ENCODE measurements at regions not wholly inside any gene's neighbourhood (a gene's known extent, or its start where the extent isn't known, plus 50 kb on each side); places are given as distances from the start of the nearest gene placed in this dataset.
"Not testable (repeated sequence)": the region's sequence is repeated elsewhere in the genome, so short reads cannot be mapped to it uniquely, and the experiment has no call there.

DNA sequence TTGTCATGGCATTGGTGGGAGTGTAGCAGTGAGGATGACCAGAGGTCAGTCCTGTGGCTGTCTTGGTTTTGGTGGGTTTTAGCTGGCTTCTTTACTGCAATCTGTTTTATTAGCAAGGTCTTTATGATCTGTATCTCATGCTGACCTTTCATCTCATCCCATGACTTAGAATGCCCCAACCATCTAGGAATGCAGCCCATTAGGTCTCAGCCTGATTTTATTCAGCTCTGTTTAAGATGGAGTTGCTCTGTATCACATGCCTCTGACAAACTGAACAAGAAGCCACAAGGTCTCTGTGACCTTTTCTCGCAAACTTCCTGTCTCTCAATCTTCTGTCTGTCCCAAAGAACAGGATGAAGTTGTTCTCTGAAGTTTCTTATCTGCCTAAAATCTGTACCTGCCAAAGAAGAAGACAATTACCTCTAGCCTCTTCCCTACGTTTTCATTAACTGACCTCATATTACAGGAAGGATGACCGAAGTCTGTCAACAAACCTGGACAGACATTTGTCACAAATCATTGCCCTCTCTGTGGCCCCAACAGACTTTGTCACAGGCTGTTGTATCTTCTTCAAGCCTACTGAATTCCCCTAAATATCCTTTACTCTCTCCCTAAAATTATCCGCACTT, 284.2 kb upstream of the SEMA6A start:
- H3K4me3 ChIP-seq (ENCODE audit: low read depth, low read length) = no peak overlapping the region
- DNase-seq (ENCODE audit: low read depth) = no peak
- no peak for TF ChIP-seq CTCF (conservative IDR thresholded peaks at IDR 0.05; ENCODE audit: low read depth, low read length)

- not testable (repeated sequence) for DNase-seq (ENCODE audit: low read depth); H3K4me3 ChIP-seq (ENCODE audit: low read depth, low read length)
Observed at GRCh38 chr5:116858020-116858419, 283.4 kb upstream of the SEMA6A start.

GRCh38 chr5:116856271-116856670, 281.6 kb upstream of the SEMA6A start:
- DNase-seq (ENCODE audit: low read depth) = no peak
- no peak for TF ChIP-seq CTCF (conservative IDR thresholded peaks at IDR 0.05; ENCODE audit: low read depth, low read length)
- H3K4me3 ChIP-seq (ENCODE audit: low read depth, low read length) = no peak overlapping the region

GRCh38 chr5:116853992-116854391, 279.4 kb upstream of the SEMA6A start:
- no peak overlapping the region for H3K4me3 ChIP-seq (ENCODE audit: low read depth, low read length)
- no peak for TF ChIP-seq CTCF (conservative IDR thresholded peaks at IDR 0.05; ENCODE audit: low read depth, low read length)
- no peak for DNase-seq (ENCODE audit: low read depth)

- no peak for DNase-seq (ENCODE audit: low read depth)
- no peak for TF ChIP-seq CTCF (conservative IDR thresholded peaks at IDR 0.05; ENCODE audit: low read depth, low read length)
- no peak overlapping the region for H3K4me3 ChIP-seq (ENCODE audit: low read depth, low read length)
Observed at GRCh38 chr5:116848954-116849581, 274.4 kb upstream of the SEMA6A start.

GRCh38 chr5:116847960-116848359, 273.3 kb upstream of the SEMA6A start:
- TF ChIP-seq CTCF (conservative IDR thresholded peaks at IDR 0.05; ENCODE audit: low read depth, low read length) = no peak
- no peak overlapping the region for H3K4me3 ChIP-seq (ENCODE audit: low read depth, low read length)
- DNase-seq (ENCODE audit: low read depth) = no peak

DNA sequence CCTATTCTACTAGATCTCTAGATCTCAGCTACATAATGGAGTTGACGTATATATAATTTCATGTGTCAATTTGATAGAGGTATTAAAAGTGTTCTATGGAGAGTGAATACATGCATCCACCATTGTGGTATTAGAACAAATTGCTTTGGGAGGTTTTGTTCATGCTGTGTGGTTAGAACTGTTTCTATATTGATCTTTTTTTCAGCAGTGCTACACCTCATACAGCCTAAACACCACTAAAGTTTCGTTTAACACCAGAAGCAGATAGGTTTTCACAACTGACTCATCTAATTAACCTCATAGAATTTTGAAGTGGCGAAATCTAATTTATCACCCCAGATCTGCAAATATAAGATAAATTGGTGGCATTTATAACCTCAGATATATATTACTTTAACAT, 269.4 kb upstream of the SEMA6A start:
- H3K4me3 ChIP-seq (ENCODE audit: low read depth, low read length) = no peak overlapping the region
- TF ChIP-seq CTCF (conservative IDR thresholded peaks at IDR 0.05; ENCODE audit: low read depth, low read length) = no peak
- DNase-seq (ENCODE audit: low read depth) = no peak
